Endothelial cell of umbilical vein (primary cell): ENCODE measurements at regions not wholly inside any gene's neighbourhood (a gene's known extent, or its start where the extent isn't known, plus 50 kb on each side); places are given as distances from the start of the nearest gene placed in this dataset.

Source experiments
- CTCF ChIP-seq, 2 donors: IDR thresholded peaks; 1 replicate in 1 of 2; 2 replicates in 1 of 2; pipeline ENCODE4 v1.5.1; 2011; ENCODE audit warnings: low read length in 2 of 2, mild to moderate bottlenecking in 2 of 2, moderate library complexity in 2 of 2, control low read depth in 1 of 2, inconsistent platforms in 1 of 2, low read depth in 1 of 2; ENCODE audit not compliant: insufficient read depth in 1 of 2; ENCODE audit errors: extremely low read depth in 1 of 2
- POLR2A ChIP-seq: IDR thresholded peaks from 2 replicates; pipeline ENCODE4 v1.6.1; 2012; ENCODE audit warnings: low read depth, mild to moderate bottlenecking, control low read depth, low read length
- POLR2AphosphoS5 ChIP-seq: IDR thresholded peaks from 2 replicates; pipeline ENCODE4 v1.6.1; 2012; ENCODE audit warnings: low read depth, mild to moderate bottlenecking, control low read depth, low read length, moderate library complexity; ENCODE audit not compliant: insufficient read depth

GRCh38 chr2:119059940-119060339 lies 98.6 kb downstream of the C1QL2 start:
- TF ChIP-seq POLR2A (no peak), CTCF (IDR thresholded peaks at IDR 0.05; ENCODE audit: extremely low read depth in 1 of 2, insufficient read depth in 1 of 2, low read depth in 1 of 2, low read length in 2 of 2) (no peak), POLR2AphosphoS5 (no peak)
